GM12874 (cell line): ENCODE measurements at regions not wholly inside any gene's neighbourhood (a gene's known extent, or its start where the extent isn't known, plus 50 kb on each side); places are given as distances from the start of the nearest gene placed in this dataset.

ENCODE experiments used
- TF ChIP-seq, protein P1 (sequence below): IDR thresholded peaks from 2 replicates; pipeline ENCODE4 v1.5.1; 2011; ENCODE audit warnings: low read depth, mild to moderate bottlenecking, control low read depth, low read length, moderate library complexity; ENCODE audit not compliant: insufficient read depth

DNA sequence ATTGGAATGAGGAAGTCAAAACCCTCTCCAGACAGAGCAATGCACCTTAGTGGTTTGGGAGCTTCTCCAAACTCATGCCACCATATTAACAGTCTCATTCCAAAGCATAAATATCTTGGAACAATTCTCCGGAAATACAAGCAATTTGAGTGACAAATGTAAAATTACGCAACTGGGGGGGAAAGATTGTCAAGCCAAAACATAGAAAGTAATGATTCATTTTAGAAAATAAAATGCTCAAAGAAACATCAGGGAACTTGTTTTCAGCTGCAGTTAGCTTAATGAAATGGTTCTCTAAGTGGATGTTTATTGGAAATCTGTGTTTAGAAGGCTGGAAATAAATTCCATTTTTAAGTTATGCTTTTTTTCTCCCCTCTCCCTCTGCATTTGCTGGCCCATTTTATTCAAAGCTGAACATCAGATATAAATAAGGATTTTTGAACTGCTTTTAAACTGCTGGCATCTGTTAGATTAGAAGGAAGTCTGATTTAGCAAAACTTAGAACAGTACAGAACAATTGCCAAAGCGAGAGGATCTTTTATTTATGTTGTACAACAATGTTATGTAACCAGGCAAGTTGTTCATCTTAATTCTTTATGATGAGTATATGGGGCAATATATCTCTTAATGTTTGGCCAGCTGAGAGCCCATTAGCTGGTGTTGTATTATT is 551.9 kb downstream of the PRELID2 start:
- TF ChIP-seq, protein P1, sequence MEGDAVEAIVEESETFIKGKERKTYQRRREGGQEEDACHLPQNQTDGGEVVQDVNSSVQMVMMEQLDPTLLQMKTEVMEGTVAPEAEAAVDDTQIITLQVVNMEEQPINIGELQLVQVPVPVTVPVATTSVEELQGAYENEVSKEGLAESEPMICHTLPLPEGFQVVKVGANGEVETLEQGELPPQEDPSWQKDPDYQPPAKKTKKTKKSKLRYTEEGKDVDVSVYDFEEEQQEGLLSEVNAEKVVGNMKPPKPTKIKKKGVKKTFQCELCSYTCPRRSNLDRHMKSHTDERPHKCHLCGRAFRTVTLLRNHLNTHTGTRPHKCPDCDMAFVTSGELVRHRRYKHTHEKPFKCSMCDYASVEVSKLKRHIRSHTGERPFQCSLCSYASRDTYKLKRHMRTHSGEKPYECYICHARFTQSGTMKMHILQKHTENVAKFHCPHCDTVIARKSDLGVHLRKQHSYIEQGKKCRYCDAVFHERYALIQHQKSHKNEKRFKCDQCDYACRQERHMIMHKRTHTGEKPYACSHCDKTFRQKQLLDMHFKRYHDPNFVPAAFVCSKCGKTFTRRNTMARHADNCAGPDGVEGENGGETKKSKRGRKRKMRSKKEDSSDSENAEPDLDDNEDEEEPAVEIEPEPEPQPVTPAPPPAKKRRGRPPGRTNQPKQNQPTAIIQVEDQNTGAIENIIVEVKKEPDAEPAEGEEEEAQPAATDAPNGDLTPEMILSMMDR = no peak

DNA sequence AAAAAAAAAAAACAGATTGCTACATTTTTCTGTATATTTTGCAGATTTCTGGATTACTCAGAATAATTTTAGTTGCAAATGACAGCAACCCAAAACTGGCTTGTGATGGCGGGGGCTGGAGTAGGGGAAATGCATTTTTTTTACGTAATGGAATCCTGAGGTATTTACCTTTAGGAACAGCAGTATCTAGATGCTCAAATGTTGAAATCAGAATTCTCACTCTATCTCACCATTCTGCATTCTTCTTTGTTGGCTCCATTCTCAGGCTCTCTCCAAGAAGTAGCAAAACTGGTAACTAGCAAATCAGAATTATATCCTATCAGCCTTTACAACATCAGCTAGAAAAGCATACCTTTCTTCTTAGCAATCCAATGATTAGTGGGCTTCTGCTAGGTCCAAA is 554.3 kb downstream of the PRELID2 start:
- TF ChIP-seq, protein P1 = no peak

DNA sequence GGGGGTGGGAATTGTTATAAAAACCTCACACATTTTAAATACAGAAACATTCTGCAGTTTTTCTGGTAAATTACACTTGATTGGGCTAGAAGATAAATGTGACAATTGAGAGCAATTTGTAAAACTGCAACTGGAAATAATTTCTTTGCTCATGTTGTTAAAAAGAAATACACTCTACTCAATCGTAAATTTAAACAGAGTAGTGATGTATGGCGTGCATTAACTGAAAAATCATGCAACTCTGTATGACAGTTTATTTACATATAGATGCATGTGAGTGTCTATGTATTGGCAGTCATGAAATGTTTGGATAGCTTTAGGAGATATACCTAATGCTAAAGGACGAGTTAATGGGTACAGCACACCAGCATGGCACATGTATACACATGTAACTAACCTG is 554.9 kb downstream of the PRELID2 start:
- TF ChIP-seq, protein P1 = no peak

DNA sequence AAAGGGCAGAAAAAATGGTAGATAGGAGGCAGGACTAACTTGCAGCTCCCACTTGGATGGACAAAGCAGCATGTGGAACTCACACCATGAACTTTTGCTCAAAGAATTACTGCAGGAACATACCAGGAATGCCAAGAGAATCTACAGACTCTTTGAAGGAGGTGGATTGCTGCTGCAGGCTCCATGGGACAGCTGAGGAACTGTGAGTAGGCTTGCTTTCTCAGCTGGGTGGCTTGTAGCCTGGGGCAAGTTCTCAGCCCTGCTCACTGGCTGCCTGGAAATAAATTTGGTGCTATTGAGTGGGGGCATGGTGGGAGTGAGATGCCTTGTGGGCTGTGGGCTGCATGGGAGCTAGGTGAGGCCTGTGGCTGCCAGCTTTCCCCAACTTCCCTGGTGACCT is 574.5 kb downstream of the PRELID2 start:
- TF ChIP-seq, protein P1 = no peak

DNA sequence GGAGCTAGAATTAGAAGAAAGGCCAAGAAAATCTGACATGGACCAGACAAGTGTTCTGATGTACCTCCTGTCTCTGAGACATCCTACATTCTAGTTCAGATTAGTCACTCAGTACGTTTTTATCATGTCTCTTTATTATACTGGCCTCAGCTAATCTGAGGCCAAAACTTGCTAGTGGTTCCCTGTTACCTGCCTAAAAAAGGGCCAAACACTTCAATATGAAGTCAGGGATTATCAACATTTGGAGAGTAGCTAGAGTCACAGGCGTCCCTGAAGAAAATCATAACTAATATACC is 587.4 kb downstream of the PRELID2 start:
- TF ChIP-seq, protein P1 = no peak

DNA sequence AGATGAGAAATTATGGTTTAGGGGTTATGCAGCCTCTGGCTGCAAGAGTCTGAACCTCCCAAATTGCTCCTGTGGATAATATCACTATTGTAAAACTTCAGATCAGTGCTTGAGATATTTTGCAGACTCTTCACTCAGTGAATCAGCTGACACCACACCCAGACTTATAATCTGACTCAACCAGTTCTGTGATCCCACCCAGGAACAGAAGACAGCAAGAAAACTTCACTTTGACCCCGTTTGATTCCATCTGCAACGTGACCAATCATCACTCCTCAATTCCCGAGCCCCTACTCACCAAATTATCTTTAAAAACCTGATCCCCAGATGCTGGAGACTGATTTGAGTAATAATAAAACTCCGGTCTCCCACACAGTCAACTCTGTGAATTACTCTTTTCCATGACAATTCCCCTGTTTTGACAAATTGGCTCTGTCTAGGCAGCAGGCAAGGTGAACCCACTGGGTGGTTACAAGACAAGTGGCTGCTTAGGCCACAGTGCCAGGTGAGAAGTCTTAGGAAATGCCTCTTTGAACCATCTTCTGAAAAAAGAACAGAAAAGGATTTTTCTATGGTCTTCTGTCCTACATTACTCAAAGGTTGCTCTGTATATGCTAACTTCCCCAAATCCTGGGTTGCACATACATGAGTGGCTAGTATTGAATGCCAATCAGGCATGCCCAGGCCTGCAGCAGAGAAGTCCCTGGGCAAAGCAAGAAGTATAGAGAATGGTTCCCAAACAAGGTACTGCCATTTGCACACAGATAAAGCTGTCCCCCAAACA is 588.0 kb downstream of the PRELID2 start:
- TF ChIP-seq, protein P1 = no peak

DNA sequence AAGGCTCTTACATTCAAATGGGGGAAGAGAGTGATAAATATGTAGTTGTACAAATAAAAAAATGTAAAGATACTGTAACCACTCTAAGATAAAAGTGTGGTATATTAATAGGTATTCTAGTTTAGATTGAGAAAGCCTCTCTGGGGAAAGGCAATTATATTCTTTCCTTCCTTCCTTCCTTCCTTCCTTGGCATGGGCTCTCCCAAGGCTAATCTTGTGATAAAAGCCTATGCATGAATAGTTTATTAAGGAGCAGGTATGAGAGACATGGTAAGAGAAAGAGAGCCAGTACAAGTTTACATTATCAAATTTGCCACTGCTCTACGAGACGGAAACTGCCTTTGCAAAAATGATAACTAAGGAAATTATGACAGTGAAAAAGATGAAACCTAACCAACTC is 588.8 kb downstream of the PRELID2 start:
- TF ChIP-seq, protein P1 = no peak
